RWPE2 (cell line): ENCODE measurements at regions not wholly inside any gene's neighbourhood (a gene's known extent, or its start where the extent isn't known, plus 50 kb on each side); places are given as distances from the start of the nearest gene placed in this dataset.

Experiments
- ATAC-seq: fragments of 200-7000 bp; cut with Tn5 transposase; 3 replicates; pipeline ENCODE4 v1.9.1; 2021; ENCODE audit warnings: low read depth
- DNase-seq: peaks from one replicate; pipeline ENCODE4 v3.0.0-alpha.2; 2020; ENCODE audit warnings: low spot score
- H3K27ac ChIP-seq: fragments of 450-650 bp; 2 replicates; pipeline ENCODE4 v1.5.1; 2017; ENCODE audit warnings: mild to moderate bottlenecking; ENCODE audit not compliant: poor library complexity, severe bottlenecking
- H3K27me3 ChIP-seq: fragments of 250-450 bp; sonication (Bioruptor Pico); 2 replicates; pipeline ENCODE4 v1.5.1; 2021; ENCODE audit warnings: mild to moderate bottlenecking, moderate library complexity; ENCODE audit not compliant: insufficient read depth, poor library complexity, severe bottlenecking
- H3K36me3 ChIP-seq: fragments of 250-450 bp; sonication (Bioruptor Pico); 2 replicates; pipeline ENCODE4 v1.5.1; 2020; ENCODE audit warnings: low read depth, mild to moderate bottlenecking, moderate library complexity
- H3K4me1 ChIP-seq: fragments of 250-450 bp; sonication (Bioruptor Pico); 2 replicates; pipeline ENCODE4 v1.5.1; 2021; ENCODE audit warnings: mild to moderate bottlenecking, moderate library complexity; ENCODE audit not compliant: insufficient read depth, poor library complexity, severe bottlenecking
- H3K4me3 ChIP-seq: fragments of 250-450 bp; sonication (Bioruptor Pico); 2 replicates; pipeline ENCODE4 v1.5.1; 2021; ENCODE audit warnings: mild to moderate bottlenecking, moderate library complexity; ENCODE audit not compliant: severe bottlenecking
- H3K9me3 ChIP-seq: fragments of 250-450 bp; sonication (Bioruptor Pico); 2 replicates; pipeline ENCODE4 v1.5.1; 2021; ENCODE audit warnings: mild to moderate bottlenecking, moderate library complexity; ENCODE audit not compliant: severe bottlenecking
- TF ChIP-seq, protein P1 (sequence below): fragments of 450-650 bp; IDR thresholded peaks from one replicate; pipeline ENCODE4 v1.5.1; 2017; ENCODE audit warnings: mild to moderate bottlenecking, moderate library complexity; ENCODE audit not compliant: poor library complexity, severe bottlenecking

DNA sequence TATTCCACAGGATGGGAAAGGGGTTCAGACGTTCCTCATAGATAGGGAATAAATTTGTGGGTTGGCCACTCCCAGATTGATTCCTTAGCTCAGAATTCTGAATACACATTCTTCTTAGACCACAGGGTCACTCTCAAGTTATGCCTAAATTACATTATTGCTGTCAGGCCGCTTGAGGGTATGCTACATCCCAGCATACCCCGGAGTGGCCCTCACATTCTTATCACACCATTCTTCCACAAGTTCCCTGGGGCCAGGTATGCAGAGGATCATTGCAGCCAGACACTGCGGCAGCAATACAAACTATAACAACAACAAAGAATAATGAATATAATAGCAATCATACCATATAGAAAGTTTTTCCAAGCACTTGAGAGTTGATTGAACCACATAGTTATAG lies 237.9 kb upstream of the SOX4 start:
- no peak for DNase-seq
- H3K4me1 ChIP-seq, result no peaks in the 10 kb centered on the region
- no peaks in the 10 kb centered on the region for H3K27me3 ChIP-seq
- no peaks in the 10 kb centered on the region for H3K9me3 ChIP-seq
- H3K36me3 ChIP-seq, result no peaks in the 10 kb centered on the region
- TF ChIP-seq, protein P1, sequence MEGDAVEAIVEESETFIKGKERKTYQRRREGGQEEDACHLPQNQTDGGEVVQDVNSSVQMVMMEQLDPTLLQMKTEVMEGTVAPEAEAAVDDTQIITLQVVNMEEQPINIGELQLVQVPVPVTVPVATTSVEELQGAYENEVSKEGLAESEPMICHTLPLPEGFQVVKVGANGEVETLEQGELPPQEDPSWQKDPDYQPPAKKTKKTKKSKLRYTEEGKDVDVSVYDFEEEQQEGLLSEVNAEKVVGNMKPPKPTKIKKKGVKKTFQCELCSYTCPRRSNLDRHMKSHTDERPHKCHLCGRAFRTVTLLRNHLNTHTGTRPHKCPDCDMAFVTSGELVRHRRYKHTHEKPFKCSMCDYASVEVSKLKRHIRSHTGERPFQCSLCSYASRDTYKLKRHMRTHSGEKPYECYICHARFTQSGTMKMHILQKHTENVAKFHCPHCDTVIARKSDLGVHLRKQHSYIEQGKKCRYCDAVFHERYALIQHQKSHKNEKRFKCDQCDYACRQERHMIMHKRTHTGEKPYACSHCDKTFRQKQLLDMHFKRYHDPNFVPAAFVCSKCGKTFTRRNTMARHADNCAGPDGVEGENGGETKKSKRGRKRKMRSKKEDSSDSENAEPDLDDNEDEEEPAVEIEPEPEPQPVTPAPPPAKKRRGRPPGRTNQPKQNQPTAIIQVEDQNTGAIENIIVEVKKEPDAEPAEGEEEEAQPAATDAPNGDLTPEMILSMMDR, result no peak
- ATAC-seq, result no peak
- H3K27ac ChIP-seq, result no peak overlapping the region
- H3K4me3 ChIP-seq, result no peak overlapping the region

DNA sequence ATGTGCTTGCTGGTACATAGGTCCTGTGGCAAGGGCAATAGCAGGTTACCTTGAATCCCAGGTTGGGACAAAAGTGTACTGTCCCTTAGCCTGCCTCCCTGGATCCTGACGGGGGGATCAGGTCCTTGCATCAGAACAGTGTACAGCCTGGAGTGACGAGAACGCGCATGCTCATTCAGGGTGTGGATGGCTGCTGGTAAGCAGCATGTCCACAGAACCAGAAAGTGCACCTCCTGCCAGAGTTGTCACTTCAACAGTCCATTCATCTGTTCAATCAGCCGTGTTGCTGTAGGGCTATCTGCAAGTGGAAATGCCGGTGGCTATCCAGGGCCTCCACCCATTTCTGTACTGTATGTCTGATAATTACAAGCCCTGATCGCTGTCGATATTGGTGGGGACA lies 236.3 kb upstream of the SOX4 start:
- H3K9me3 ChIP-seq, result no peaks in the 10 kb centered on the region
- H3K4me1 ChIP-seq, result no peaks in the 10 kb centered on the region
- H3K27me3 ChIP-seq, result no peaks in the 10 kb centered on the region
- ATAC-seq (no peak), DNase-seq (no peak)
- H3K36me3 ChIP-seq, result no peaks in the 10 kb centered on the region
- no peak overlapping the region for H3K27ac ChIP-seq
- TF ChIP-seq, protein P1, result no peak
- no peak overlapping the region for H3K4me3 ChIP-seq

DNA sequence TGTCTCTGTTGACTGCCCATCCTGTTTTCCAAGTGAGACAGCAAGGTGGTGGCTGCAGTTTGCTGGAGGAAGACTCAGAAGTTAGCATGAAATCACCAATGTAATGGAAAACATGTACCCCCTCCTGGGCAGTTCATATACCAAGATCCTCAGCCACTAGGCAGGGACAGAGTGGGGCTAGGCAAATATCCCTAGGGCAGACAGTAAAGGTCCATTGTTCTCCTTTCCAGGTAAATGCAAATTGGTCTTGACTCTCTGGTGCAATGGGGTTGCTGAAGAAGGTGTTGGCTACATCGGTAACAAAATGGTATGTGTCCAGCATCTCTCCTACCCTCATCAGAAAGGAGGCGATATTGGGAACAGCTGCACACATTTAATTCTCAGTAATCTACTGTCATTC lies 233.6 kb upstream of the SOX4 start:
- ATAC-seq (no peak), DNase-seq (no peak)
- no peaks in the 10 kb centered on the region for H3K4me1 ChIP-seq
- no peak overlapping the region for H3K27ac ChIP-seq
- H3K27me3 ChIP-seq, result no peaks in the 10 kb centered on the region
- H3K36me3 ChIP-seq, result no peaks in the 10 kb centered on the region
- no peaks in the 10 kb centered on the region for H3K9me3 ChIP-seq
- TF ChIP-seq, protein P1, result no peak
- H3K4me3 ChIP-seq, result no peak overlapping the region

DNA sequence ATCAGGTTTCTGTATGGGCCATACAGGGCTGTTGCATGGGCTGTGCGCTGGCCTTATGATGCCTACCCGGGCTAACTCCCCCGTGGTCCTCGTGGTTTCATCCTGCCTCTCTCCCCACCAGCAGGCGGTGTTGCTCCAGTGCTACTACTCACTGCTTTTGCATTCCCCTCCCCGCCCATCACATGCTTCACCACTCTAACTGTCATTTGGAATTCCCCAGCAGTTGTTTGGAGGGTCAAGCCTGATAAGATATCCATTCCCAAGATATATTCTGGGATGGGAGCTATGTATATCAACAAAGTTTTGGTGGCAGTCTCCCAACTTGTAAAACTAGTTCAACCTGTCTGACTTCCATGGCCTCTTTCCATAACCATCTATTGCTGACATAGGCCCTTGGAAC lies 233.2 kb upstream of the SOX4 start:
- H3K27ac ChIP-seq, result no peak overlapping the region
- ATAC-seq, result no peak

DNA sequence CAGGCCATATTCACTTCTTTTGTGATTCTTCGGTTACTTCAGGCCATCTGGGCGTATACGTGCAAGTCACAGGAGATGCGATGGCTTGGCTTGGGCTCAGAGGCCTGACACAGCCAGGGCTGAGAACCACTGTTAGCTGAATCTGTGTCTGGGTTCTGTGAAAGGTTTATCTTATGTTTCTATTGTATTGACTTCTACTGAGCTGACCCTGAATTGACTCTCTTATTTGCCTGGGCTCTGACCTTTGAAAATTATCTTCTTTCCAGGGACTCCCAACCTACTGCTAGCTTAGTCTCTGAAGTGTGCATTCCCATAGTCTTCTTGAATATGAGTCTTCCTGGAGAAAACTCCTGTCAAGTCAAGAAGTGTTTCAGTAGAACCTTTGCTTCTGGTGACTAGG lies 226.4 kb upstream of the SOX4 start:
- Histone ChIP-seq H3K9me3 (no peaks in the 10 kb centered on the region), H3K4me1 (peaks cover 14% of the 10 kb centered on the region), H3K4me3 (no peak overlapping the region), H3K27me3 (no peaks in the 10 kb centered on the region), H3K27ac (no peak overlapping the region), H3K36me3 (no peaks in the 10 kb centered on the region)
- no peak for ATAC-seq
- DNase-seq, result no peak
- TF ChIP-seq, protein P1, result no peak

More for the DNA sequence above, 233.2 kb upstream of the SOX4 start:
- Histone ChIP-seq H3K4me1 (no peaks in the 10 kb centered on the region), H3K9me3 (no peaks in the 10 kb centered on the region), H3K36me3 (no peaks in the 10 kb centered on the region), H3K27me3 (no peaks in the 10 kb centered on the region), H3K4me3 (no peak overlapping the region)
- no peak for DNase-seq
- TF ChIP-seq, protein P1, result no peak
